ENCODE measurements at regions not wholly inside any gene's neighbourhood (a gene's known extent, or its start where the extent isn't known, plus 50 kb on each side); places are given as distances from the start of the nearest gene placed in this dataset.
A peak's percentile ranks its signal among the peaks of the same experiment; 100 is the strongest.
"Not testable (repeated sequence)": the region's sequence is repeated elsewhere in the genome, so short reads cannot be mapped to it uniquely, and the experiment has no call there.

- DNase-seq (ENCODE audit: low read depth, low spot score), result not testable (repeated sequence)
Observed at GRCh38 chr5:17123773-17124172, 93.7 kb upstream of the BASP1 start.

- DNase-seq (ENCODE audit: low read depth, low spot score), result peak; percentile 47
Observed at GRCh38 chr5:17127743-17128231, 89.6 kb upstream of the BASP1 start.

GRCh38 chr5:17129093-17129849 is 88.2 kb upstream of the BASP1 start:
- DNase-seq (ENCODE audit: low read depth, low spot score), result no peak

GRCh38 chr5:17130302-17130701 is 87.1 kb upstream of the BASP1 start:
- DNase-seq (ENCODE audit: low read depth, low spot score), result not testable (repeated sequence)

- no peak for DNase-seq (ENCODE audit: low read depth, low spot score)
Observed at GRCh38 chr5:17132444-17133083, 84.9 kb upstream of the BASP1 start.

GRCh38 chr5:17135050-17135449 is 82.4 kb upstream of the BASP1 start:
- DNase-seq (ENCODE audit: low read depth, low spot score), result no peak

- no peak for DNase-seq (ENCODE audit: low read depth, low spot score)
Observed at GRCh38 chr5:17143335-17143734, 74.1 kb upstream of the BASP1 start.

- no peak for DNase-seq (ENCODE audit: low read depth, low spot score)
Observed at GRCh38 chr5:17146280-17146841, 71.1 kb upstream of the BASP1 start.

GRCh38 chr5:17147170-17147569 is 70.3 kb upstream of the BASP1 start:
- no peak for DNase-seq (ENCODE audit: low read depth, low spot score)

GRCh38 chr5:17147617-17148016 is 69.8 kb upstream of the BASP1 start:
- DNase-seq (ENCODE audit: low read depth, low spot score), result no peak

- DNase-seq (ENCODE audit: low read depth, low spot score), result no peak
Observed at GRCh38 chr5:17148481-17148880, 69.0 kb upstream of the BASP1 start.

- no peak for DNase-seq (ENCODE audit: low read depth, low spot score)
Observed at GRCh38 chr5:17149786-17150185, 67.6 kb upstream of the BASP1 start.

GRCh38 chr5:17150531-17150930 is 66.9 kb upstream of the BASP1 start:
- DNase-seq (ENCODE audit: low read depth, low spot score), result no peak

- no peak for DNase-seq (ENCODE audit: low read depth, low spot score)
Observed at GRCh38 chr5:17151686-17152085, 65.7 kb upstream of the BASP1 start.

- no peak for DNase-seq (ENCODE audit: low read depth, low spot score)
Observed at GRCh38 chr5:17154211-17154996, 63.0 kb upstream of the BASP1 start.

GRCh38 chr5:17156463-17156862 is 61.0 kb upstream of the BASP1 start:
- no peak for DNase-seq (ENCODE audit: low read depth, low spot score)

GRCh38 chr5:17157294-17157693 is 60.1 kb upstream of the BASP1 start:
- no peak for DNase-seq (ENCODE audit: low read depth, low spot score)

- DNase-seq (ENCODE audit: low read depth, low spot score), result no peak
Observed at GRCh38 chr5:17157916-17158529, 59.4 kb upstream of the BASP1 start.

GRCh38 chr5:17160756-17161040 is 56.7 kb upstream of the BASP1 start:
- DNase-seq (ENCODE audit: low read depth, low spot score), result no peak

GRCh38 chr5:17161662-17162061 is 55.8 kb upstream of the BASP1 start:
- DNase-seq (ENCODE audit: low read depth, low spot score), result no peak

GRCh38 chr5:17163221-17163620 is 54.2 kb upstream of the BASP1 start:
- DNase-seq (ENCODE audit: low read depth, low spot score), result no peak
